ENCODE measurements at regions not wholly inside any gene's neighbourhood (a gene's known extent, or its start where the extent isn't known, plus 50 kb on each side); places are given as distances from the start of the nearest gene placed in this dataset.
"Not testable (repeated sequence)": the region's sequence is repeated elsewhere in the genome, so short reads cannot be mapped to it uniquely, and the experiment has no call there.

DNA sequence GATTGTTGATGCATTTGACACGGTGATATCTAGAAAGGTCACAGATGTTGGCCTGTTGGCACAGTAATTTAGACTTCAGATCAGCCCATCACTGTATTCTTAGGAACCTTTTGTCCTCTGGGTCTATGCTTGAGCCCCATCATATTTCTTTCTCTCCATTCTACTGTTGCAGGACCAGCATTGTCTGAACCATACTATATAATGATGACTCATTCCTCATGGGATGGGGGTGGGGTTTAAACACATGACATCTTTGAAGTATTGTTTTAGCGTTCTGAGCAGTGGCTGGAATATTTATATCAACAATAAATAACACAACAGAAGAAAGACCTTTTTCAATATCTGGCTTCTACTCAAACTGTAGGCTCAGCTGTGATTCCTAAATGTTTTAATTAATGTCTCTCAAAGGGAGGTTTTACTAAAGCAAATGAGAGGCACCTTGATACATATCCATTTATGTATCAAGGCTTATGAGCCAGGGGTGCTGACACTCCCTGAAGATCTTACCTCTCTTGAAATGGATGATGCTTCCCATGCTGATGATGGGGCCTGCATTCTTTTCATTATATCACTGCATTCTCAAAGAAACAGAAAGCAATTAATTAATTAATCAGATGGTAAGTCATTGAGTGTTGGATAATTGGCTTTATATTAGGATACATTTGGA lies 379.0 kb upstream of the GOT2 start:
- no peak for DNase-seq (ENCODE audit: low read depth in 2 of 2)

- DNase-seq (ENCODE audit: low read depth in 2 of 2): no peak
Observed at GRCh38 chr16:59111280-59111679, 377.2 kb upstream of the GOT2 start.

- no peak for DNase-seq (ENCODE audit: low read depth in 2 of 2)
Observed at GRCh38 chr16:59108374-59108773, 374.3 kb upstream of the GOT2 start.

- DNase-seq (ENCODE audit: low read depth in 2 of 2): not testable (repeated sequence)
Observed at GRCh38 chr16:59096682-59097081, 362.6 kb upstream of the GOT2 start.

GRCh38 chr16:59090541-59090940 lies 356.4 kb upstream of the GOT2 start:
- DNase-seq (ENCODE audit: low read depth in 2 of 2): no peak

DNA sequence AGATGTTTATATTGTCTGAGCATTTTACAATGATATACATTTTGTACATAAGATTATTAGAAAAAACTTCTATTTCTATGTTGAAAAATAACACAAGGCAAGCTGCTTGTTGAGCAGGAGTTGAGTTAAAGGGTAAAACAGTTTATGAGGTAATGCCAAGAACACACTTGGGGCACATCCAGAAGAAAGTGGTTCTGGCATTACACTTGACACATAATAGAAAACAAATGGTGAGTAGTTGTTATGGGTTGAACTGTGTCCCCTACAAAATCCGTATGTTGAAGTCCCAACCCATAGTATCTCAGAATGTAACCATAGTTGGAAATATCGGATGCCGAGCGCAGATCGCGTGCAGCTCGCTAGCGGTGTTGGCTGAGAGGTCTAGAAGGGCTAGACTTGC lies 354.3 kb upstream of the GOT2 start:
- DNase-seq (ENCODE audit: low read depth in 2 of 2): no peak

DNA sequence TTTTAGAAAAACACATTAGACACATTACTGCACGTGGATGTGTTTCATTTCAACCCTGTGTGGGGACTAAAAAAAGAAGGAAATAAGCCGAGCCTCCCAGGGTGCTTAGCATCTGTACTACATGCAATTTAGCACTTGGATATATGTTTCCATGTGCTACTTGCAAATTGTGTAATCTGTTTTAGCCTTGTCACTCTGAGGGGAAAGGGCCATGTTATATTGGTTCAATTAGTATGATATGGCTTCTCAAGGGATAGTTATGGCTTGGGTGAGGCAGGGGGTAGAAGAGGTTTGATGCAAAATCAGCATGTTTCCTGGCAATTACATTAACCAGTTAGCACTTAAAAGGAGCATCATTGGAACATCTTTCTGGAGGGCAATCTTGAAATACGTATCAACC lies 353.5 kb upstream of the GOT2 start:
- DNase-seq (ENCODE audit: low read depth in 2 of 2): no peak

DNA sequence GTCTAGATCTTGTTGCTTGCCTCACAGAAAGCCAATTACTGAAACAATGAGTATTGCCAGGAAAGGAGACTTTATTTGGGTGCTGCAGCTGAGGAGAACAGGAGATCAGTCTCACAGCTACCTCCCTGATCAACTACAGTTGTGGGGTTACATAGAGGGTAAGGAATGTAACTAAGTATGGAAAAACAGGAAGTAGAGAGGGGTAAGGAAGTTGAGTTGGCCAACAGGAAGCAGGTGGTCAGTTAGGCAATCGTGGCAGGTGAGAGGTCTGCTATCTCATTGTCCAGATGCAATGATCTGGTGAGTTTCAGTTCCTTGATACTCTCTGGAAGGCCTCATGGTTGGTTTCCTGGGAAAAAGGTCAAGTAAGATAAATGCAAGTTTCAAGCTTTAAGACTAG lies 333.1 kb upstream of the GOT2 start:
- DNase-seq (ENCODE audit: low read depth in 2 of 2): no peak

DNA sequence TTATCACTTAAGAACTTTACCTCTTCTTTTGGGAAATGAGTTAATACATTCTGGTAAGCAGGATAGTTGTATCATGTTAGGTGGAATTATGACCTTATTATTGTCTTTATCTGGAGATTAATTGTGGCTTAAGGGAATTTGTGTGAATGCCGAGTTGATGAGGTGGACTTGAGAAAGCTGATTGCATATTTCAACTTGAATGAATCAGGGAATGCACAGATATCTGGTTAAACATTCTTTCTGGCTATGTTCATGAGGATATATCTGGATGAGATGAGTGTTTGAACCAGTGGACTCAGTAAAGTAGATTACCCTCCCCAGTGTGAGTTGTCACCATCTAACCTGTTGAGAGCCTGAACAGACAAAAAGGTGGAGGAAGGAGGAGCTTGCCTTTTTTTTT lies 326.1 kb upstream of the GOT2 start:
- peak; percentile 73 to 76 for DNase-seq (ENCODE audit: low read depth in 2 of 2)

- DNase-seq (ENCODE audit: low read depth in 2 of 2): no peak
Observed at GRCh38 chr16:59058250-59058649, 324.1 kb upstream of the GOT2 start.

- DNase-seq (ENCODE audit: low read depth in 2 of 2): no peak
Observed at GRCh38 chr16:59053911-59054310, 319.8 kb upstream of the GOT2 start.

GRCh38 chr16:59052231-59052630 lies 318.1 kb upstream of the GOT2 start:
- no peak for DNase-seq (ENCODE audit: low read depth in 2 of 2)

DNA sequence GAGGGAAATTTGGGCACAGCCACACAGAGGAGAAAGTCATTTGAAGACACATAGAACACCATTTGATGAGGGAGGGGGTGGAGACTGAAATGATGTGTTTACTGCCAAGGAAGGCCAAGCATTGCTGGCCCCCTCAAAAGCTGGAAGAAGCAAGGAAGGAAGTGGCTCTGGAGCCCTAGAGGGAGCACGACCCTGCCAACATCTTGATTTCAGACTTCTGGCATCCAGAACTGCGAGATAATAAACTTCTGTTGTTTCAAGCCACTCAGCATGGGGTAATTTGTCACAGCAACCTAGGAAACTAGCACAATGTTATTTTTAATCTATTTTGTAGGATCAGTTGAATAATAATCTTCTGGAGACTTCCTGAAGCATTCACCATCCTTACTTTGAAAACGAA lies 314.8 kb upstream of the GOT2 start:
- no peak for DNase-seq (ENCODE audit: low read depth in 2 of 2)

DNA sequence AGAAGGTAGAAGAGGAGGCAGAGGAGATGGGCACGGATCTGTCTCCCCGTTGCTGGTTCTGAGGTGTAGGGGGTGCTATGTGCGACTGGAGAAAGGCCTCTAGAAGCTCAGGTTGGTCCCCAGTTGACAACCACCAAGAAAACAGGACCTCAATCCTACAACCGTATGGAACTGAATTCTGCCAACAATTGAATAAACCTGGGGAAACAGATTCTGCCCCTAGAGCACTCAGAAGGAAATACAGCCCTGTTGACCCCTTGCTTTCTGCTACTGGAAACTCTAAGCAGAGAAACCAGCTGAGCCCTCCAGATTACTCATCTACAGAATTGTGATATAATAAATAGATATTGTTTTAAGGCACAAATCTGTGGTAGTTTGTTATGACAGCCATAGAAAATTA lies 313.0 kb upstream of the GOT2 start:
- DNase-seq (ENCODE audit: low read depth in 2 of 2): no peak

- peak; percentile 46 to 53 for DNase-seq (ENCODE audit: low read depth in 2 of 2)
Observed at GRCh38 chr16:59046335-59046734, 312.2 kb upstream of the GOT2 start.

DNA sequence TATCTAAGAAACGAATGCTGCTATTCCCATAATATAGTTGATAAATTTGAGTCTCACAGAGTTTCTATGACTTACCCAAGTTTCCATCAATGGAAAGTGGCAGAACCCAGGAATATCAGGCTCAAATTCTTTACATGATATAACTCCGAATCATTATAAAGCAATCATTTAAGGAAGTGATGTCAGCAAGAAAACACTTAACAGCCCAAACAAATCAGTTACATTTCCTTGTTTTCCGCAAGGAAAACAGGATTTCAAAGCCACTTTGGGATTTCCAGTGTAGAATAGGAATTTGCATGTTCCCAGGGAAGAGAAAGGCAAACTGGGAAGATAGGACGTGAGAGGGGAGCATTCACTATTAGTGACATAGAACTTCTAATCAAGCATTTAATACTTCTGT lies 311.4 kb upstream of the GOT2 start:
- DNase-seq (ENCODE audit: low read depth in 2 of 2): peak in 1 of 2 experiments; percentile 18

- DNase-seq (ENCODE audit: low read depth in 2 of 2): peak in 1 of 2 experiments; percentile 46
Observed at GRCh38 chr16:59044616-59045015, 310.5 kb upstream of the GOT2 start.

DNA sequence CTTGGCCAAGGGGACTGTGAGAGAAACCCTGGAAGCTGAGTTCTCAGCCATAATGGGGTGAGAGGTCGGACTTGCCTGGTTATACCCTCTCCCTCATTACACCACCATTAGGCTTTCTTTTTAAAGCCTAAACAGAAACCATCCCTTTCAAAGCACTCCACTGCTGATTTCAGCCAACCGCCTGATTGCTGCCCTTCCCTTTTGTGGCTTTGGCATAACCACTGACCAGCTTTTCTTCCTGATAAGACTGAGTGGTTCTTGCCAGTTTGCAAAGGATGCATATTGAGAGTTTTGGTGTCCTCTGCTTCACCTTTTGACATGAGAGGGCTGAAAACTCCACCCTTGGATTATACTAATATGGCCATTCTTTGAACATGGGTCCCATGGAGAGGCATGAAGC lies 308.2 kb upstream of the GOT2 start:
- DNase-seq (ENCODE audit: low read depth in 2 of 2): no peak

GRCh38 chr16:59039066-59039720 lies 305.1 kb upstream of the GOT2 start:
- peak in 1 of 2 experiments; percentile 21 for DNase-seq (ENCODE audit: low read depth in 2 of 2)

DNA sequence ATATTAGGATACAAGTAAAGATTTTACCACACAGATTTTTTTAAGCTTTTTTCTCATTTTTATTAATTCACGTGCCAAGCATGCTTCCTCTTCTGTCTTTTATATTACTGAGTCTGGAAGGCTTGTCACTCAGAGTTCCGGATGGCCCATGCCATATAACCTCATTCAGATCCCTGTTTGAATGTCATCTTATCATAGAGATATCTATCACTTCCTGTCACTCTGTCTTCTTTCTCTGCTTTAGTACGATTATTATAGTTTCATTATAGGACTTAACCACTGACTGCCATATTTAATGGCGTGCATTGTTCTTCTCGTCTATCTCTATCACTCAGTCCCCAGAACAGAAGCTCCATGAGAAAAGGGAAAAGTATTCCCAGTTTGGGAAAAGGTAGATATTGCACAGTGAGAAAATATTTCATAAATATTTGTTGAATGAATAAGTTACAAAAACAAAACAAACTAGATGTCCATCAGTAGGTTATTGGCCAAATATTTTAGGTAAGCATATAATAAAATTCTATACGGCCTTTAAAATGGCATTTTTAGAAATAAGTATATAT lies 296.9 kb upstream of the GOT2 start:
- DNase-seq (ENCODE audit: low read depth in 2 of 2): no peak

- no peak for DNase-seq (ENCODE audit: low read depth in 2 of 2)
Observed at GRCh38 chr16:59021751-59022150, 287.6 kb upstream of the GOT2 start.

- no peak for DNase-seq (ENCODE audit: low read depth in 2 of 2)
Observed at GRCh38 chr16:59013930-59014329, 279.8 kb upstream of the GOT2 start.

DNA sequence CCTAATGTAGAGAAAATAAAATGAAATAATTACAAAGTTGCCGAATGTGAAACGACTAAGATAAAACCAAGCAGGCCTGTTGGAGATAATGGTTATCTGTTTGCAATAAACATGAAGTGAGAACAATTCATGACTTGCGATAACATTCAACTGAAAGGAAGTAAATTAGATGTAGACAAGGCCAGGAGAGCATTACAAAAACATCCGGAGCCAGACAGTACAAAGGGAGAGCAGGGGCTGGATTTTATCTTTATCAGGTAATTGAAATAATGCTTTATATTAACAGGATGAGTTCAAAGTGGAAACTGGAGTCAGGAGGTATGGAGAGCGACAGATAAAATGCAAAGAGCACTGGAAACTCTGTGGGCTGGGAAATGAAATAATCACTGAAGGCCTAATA lies 265.6 kb upstream of the GOT2 start:
- DNase-seq (ENCODE audit: low read depth in 2 of 2): no peak

All from fibroblast of skin of left biceps (primary cell).